ENCODE measurements at regions not wholly inside any gene's neighbourhood (a gene's known extent, or its start where the extent isn't known, plus 50 kb on each side); places are given as distances from the start of the nearest gene placed in this dataset.

DNA sequence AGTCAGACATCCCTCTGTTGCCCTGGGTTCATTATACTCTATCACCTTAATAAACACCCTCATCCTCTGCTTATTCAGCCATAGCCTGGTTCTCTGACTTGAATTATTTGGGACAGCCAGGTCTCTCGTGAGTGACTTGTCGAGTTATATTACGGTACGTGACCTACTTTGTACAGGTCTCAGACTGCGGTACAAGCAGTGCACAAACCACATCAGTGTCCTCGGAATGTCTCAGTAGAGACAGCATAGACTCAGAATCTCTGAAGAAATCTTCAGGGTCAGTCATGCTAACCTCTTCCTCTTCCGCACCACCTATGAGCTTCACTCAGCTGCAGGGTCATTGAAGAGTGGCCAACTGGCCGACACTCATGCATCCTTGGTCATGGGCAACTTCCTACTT, 860.8 kb downstream of the BCL11B start:
- no peaks in the 10 kb centered on the region for H3K27me3 ChIP-seq (ENCODE audit: control insufficient read depth, insufficient read depth, low read length)
- ChIA-PET POLR2A (no interaction called here), CTCF (no interaction called here)
- no peak overlapping the region for H3K4me3 ChIP-seq (ENCODE audit: low read depth, low read length)
- DNase-seq (ENCODE audit: low read depth, low spot score) = no peak
- peaks cover 29% of the 10 kb centered on the region for H3K9me3 ChIP-seq (ENCODE audit: control insufficient read depth, insufficient read depth, low read length)
- no peak overlapping the region for H3K27ac ChIP-seq (ENCODE audit: low read depth, low read length)
- TF ChIP-seq, protein P1, sequence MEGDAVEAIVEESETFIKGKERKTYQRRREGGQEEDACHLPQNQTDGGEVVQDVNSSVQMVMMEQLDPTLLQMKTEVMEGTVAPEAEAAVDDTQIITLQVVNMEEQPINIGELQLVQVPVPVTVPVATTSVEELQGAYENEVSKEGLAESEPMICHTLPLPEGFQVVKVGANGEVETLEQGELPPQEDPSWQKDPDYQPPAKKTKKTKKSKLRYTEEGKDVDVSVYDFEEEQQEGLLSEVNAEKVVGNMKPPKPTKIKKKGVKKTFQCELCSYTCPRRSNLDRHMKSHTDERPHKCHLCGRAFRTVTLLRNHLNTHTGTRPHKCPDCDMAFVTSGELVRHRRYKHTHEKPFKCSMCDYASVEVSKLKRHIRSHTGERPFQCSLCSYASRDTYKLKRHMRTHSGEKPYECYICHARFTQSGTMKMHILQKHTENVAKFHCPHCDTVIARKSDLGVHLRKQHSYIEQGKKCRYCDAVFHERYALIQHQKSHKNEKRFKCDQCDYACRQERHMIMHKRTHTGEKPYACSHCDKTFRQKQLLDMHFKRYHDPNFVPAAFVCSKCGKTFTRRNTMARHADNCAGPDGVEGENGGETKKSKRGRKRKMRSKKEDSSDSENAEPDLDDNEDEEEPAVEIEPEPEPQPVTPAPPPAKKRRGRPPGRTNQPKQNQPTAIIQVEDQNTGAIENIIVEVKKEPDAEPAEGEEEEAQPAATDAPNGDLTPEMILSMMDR (IDR thresholded peaks at IDR 0.05; ENCODE audit: low read depth, low read length) = no peak

DNA sequence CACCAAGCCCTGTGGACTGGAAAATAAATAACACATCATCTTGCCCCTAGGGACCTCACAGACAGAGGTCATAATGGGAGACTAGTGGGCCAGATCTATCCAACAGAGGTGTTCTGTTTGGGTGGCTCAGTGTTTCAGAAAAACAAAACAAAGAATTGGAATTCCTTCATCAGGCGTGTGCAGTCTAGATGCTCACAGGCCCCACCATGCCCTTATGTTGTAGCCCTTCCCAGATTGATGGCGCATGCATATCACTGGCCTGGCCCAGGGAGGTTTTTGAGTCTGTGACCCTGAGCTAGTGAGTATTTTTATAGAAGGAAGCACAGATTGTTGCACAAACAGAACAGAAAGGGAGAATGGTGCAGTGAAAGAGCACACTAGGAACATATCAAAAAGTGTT, 859.6 kb downstream of the BCL11B start:
- H3K4me3 ChIP-seq (ENCODE audit: low read depth, low read length) = no peak overlapping the region
- ChIA-PET CTCF (interaction anchor here (0.6 kb wide), 1 partner anchor 537 kb away, joined by 3 read pairs; no protein-coding TSS in a partner anchor), POLR2A (no interaction called here)
- no peaks in the 10 kb centered on the region for H3K27me3 ChIP-seq (ENCODE audit: control insufficient read depth, insufficient read depth, low read length)
- no peak for DNase-seq (ENCODE audit: low read depth, low spot score)
- TF ChIP-seq, protein P1 (IDR thresholded peaks at IDR 0.05; ENCODE audit: low read depth, low read length) = no peak
- no peak overlapping the region for H3K27ac ChIP-seq (ENCODE audit: low read depth, low read length)
- peaks cover 38% of the 10 kb centered on the region for H3K9me3 ChIP-seq (ENCODE audit: control insufficient read depth, insufficient read depth, low read length)

DNA sequence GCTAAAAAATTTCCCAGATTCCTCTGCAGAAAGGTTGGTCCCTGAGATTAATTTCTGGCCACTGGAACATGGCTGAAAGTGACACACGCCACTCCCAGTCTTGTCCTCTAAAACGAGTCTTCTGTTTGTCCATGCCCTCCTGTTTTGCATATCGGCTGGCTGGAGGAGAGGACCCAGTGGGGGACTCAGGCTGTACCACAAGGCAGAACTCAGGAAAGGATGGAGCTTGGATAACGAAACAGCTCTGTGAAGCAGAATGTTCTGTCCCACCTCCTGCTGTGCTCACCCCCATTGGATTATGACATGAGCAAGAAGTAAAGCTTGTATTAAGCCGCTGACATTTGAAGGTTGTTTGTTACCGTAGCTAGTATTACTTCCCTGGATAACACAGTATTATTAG, 856.2 kb downstream of the BCL11B start:
- ChIA-PET CTCF (no interaction called here), POLR2A (no interaction called here)
- Histone ChIP-seq H3K9me3 (ENCODE audit: control insufficient read depth, insufficient read depth, low read length) (peaks cover 37% of the 10 kb centered on the region), H3K4me3 (ENCODE audit: low read depth, low read length) (no peak overlapping the region), H3K27ac (ENCODE audit: low read depth, low read length) (no peak overlapping the region), H3K27me3 (ENCODE audit: control insufficient read depth, insufficient read depth, low read length) (no peaks in the 10 kb centered on the region)
- TF ChIP-seq, protein P1 (IDR thresholded peaks at IDR 0.05; ENCODE audit: low read depth, low read length) = no peak
- no peak for DNase-seq (ENCODE audit: low read depth, low spot score)

DNA sequence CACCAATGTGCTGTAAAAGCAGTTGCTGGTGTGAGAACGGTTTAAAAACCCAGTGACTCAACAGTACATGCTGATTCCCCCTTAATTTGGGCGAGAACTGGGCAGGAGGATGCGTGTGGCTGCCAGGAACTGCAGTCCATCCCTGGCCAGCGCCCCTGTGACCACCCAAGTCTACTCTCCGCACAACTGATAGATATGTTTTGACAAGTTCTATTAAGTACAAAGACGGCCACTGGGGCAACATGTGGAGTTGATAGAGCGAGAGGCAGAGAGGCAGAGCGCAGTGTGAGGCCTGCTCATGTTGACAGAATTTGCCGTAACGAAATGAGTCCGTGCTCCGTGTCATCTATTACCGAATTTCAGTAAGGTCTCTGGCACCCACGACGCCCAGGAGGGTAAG, 855.0 kb downstream of the BCL11B start:
- H3K4me3 ChIP-seq (ENCODE audit: low read depth, low read length) = no peak overlapping the region
- H3K27me3 ChIP-seq (ENCODE audit: control insufficient read depth, insufficient read depth, low read length) = no peaks in the 10 kb centered on the region
- ChIA-PET CTCF (no interaction called here), POLR2A (no interaction called here)
- peaks cover 34% of the 10 kb centered on the region for H3K9me3 ChIP-seq (ENCODE audit: control insufficient read depth, insufficient read depth, low read length)
- no peak overlapping the region for H3K27ac ChIP-seq (ENCODE audit: low read depth, low read length)
- DNase-seq (ENCODE audit: low read depth, low spot score) = no peak
- TF ChIP-seq, protein P1 (IDR thresholded peaks at IDR 0.05; ENCODE audit: low read depth, low read length) = no peak

DNA sequence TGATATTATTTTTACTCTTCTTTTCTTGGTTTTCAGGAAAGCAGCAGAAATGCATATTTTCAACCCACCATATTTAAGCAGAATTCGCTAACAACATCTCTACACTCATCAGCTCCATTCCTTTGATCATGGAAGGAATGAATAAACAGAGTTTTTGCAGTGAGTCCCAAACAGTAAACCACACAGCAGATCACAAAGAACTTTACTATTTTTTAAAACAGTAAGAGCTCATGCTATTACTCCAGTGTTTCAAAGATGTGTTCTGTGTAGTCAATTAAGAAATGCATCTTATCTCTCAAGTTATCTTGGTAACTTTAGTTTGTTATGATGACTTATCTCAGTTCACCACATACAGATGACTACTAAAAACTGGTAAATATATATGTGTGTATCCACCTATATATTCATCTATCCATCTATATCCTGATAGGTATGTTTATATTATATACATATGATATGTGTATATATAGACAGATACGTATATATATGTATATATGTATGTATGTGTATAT, 843.5 kb downstream of the BCL11B start:
- POLR2A ChIA-PET = no interaction called here

More for the DNA sequence above, 843.5 kb downstream of the BCL11B start:
- Histone ChIP-seq H3K4me3 (ENCODE audit: low read depth, low read length) (no peak overlapping the region), H3K9me3 (ENCODE audit: control insufficient read depth, insufficient read depth, low read length) (peaks cover 7% of the 10 kb centered on the region; the same call in 1 of the 2 replicates), H3K27ac (ENCODE audit: low read depth, low read length) (no peak overlapping the region), H3K27me3 (ENCODE audit: control insufficient read depth, insufficient read depth, low read length) (no peaks in the 10 kb centered on the region)
- TF ChIP-seq, protein P1 (IDR thresholded peaks at IDR 0.05; ENCODE audit: low read depth, low read length) = no peak
- no peak for DNase-seq (ENCODE audit: low read depth, low spot score)
- CTCF ChIA-PET = no interaction called here

Data from AG04450 (cell line).